ENCODE measurements at regions not wholly inside any gene's neighbourhood (a gene's known extent, or its start where the extent isn't known, plus 50 kb on each side); places are given as distances from the start of the nearest gene placed in this dataset.
"Not testable (repeated sequence)": the region's sequence is repeated elsewhere in the genome, so short reads cannot be mapped to it uniquely, and the experiment has no call there.

DNA sequence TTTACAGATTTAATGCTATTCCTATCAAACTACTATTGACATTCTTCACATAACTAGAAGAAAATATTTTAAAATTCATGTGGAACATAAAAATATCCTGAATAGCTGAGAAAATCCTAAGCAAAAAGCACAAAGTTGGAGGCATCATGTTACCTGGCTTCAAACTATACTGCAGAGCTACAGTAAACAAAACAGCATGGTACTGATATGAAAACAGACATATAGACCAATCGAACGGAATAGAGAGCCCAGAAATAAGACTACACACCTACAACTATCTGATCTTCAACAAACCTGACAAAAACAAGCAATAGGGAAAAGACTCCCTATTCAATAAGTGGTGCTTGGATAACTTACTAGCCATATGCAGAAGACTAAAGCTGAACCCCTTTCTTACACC is 273.4 kb upstream of the GRIA3 start:
- DNase-seq (ENCODE audit: low read depth), result no peak

DNA sequence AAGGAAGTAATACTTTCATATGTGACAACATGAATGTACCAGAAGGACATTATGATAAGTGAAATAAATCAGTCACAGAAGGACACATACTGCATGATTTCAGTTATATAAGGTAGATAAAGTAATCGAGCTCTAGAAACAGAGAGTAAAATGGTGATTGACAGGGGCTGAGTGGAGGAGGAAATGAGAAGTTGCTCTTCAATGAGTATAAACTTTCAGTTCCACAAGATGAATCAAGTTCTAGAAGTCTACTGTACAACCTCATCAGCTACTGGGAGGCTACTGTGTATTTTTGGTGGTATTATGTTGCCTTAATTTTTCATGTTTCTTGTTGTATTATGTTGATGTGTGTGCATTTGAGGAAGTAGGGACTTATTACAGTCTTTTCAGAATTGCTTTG is 270.9 kb upstream of the GRIA3 start:
- no peak for DNase-seq (ENCODE audit: low read depth)

DNA sequence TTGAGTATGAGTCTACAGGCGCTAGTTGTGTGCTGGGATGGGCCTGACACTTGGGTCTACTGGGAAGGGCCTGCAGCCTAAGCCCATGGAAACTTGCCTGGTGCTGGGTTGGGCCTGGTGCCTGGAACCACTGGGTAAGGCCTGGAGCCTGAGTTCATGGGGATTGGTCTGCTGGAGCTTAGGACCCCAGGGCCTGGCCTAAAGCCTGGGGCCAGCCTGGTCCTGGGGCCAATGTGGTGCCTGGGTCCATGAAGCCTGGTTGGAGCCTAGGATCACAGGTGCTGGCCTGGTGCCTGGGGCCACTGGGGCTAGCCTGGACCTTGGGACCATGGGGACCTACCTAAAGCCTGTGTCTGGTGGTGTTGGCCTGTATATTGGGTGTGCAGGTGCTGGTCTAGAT is 270.3 kb upstream of the GRIA3 start:
- no peak for DNase-seq (ENCODE audit: low read depth)

DNA sequence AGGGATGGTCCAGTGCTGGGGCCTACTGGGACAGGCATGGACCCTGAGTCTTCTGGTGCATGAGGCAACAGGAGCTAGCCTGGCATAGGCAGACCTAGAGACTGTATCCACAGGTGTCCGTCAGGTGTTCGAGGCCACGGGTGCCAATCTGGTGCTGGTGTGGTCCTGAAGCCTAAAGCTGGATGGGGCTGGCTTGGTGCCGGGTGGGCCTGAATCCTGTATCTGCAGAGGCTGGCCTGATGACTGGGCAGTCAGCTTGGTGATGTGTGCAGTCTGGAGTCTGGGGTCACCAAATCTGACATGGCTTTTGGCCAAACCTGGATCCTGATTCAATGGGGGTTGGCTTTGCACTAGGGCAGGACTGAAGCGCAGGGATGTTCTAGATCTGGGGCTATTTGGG is 269.8 kb upstream of the GRIA3 start:
- no peak for DNase-seq (ENCODE audit: low read depth)

DNA sequence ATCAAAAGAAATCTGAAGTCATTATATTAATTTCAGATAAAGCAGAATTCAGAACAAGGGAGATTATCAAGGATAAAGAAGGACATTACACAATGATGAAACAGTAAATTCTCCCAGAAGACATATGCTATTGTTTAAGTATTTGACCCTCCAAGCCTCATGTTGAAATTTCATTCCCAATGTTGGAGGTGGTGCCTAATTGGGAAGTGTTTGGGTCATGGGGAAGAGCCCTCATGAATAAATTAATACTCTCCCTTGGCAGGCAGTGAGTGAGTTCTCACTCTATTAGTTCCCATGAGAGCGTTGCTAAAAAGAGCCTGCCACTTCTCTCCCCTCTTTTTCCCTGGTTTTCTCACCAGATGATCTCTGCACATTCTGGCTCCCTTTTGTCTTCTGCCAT is 249.9 kb upstream of the GRIA3 start:
- no peak for DNase-seq (ENCODE audit: low read depth)

DNA sequence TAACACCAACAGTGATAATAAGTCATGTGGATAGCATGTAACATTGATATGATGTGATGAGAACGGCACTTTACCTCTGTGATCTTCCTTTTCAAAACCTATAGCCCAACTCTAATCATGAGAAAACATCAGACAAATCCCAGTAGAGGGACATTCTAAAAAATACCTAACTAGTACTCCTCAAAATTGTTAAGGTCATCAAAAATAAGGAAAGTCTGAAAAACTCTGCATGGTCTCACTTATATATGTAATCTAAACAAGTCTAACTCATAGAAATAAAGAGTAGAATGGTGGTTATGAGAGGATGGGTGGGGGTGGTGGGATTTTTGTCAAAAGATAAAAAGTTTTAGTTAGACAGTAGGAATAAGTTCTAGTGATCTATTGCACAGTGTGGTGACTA is 243.9 kb upstream of the GRIA3 start:
- DNase-seq (ENCODE audit: low read depth), result no peak

DNA sequence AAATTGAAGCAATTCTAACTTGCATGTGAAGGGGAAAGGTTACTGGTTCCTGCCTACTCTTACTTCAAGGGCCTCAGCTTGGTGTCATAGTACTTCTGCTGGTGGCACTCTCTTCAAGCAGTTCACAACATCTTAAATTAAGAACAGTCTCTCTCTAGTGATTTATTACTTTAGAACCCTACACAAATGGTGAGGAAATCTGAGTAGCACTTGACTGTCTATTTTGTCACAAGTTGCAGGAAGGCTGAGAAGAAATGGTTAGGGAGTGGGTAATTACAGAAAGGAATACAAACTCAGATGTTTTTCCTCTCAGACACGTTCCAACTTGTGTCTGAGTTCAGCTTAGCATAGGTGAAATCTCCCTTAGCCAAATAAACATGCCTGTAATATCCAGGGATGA is 242.3 kb upstream of the GRIA3 start:
- no peak for DNase-seq (ENCODE audit: low read depth)

DNA sequence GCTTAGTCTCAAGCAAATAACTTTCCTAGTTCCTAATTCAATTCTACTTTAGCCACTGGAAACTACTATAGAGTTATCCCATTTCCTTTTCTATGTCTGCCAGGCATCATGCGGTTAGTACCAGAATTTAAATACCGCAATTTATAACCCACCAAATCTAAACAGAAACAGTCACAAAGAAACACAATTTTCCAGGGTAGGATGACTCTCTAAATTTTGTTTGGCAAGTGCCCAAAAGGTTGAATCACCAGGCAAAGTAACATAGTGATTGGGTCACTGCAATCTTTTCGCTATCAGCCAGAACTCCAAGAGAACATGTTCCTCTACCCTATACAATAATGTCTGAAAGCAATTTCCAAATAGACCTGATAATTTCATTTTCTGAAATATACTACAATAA is 240.2 kb upstream of the GRIA3 start:
- DNase-seq (ENCODE audit: low read depth), result no peak

DNA sequence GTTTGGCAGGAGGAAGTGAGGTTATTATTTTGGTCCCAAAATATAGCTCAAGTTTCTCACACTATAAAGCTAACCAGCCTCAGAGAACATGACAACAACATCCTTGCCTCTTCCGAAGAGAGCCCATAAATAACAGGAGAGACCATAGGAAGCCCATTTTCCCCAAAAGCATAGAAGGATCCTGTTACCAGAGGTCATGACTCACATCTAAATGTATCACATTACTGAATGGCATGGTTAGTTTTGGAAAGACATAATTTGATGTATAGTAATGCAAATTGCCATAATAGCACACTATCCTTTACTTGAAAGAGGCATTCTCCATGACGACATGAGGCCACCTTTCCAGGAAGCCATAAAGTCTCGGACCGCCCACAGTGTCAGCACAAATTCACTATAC is 238.8 kb upstream of the GRIA3 start:
- no peak for DNase-seq (ENCODE audit: low read depth)

DNA sequence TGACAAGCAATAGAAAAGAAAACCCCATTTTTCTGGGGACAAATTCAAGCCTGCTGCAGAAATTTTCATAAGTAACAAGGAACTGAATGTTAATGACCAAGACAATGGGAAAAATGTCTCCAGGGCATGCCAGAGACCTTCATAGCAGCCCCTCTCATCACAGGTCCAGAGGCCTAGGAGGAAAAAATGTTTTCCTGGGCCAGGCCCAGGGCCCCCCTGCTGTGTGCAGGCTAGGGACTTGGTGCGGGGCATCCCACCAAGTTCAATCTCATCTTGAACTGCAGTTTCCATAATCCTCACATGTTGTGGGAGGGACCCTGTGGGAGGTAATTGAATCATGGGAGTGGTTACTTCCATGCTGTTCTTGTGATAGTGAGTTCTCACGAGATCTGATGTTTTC is 211.5 kb upstream of the GRIA3 start:
- no peak for DNase-seq (ENCODE audit: low read depth)

DNA sequence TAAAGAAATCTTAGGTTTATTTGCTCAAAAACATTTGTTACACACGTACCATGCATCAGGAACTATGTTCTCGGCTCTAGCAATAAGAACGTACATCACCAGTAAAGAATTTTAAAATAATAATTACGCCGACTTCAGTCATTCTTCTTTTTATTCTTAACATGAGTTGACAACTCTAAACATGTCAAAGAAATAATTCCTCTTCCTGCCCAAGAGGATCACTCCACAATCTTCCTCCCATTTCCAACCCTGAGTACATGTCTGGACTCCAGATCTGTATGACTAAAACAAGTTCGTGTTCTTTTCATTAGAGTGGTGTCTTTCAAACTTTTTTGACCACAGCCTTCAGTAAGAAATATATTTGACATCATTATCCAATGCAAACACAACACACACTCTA is 201.6 kb upstream of the GRIA3 start:
- no peak for DNase-seq (ENCODE audit: low read depth)

DNA sequence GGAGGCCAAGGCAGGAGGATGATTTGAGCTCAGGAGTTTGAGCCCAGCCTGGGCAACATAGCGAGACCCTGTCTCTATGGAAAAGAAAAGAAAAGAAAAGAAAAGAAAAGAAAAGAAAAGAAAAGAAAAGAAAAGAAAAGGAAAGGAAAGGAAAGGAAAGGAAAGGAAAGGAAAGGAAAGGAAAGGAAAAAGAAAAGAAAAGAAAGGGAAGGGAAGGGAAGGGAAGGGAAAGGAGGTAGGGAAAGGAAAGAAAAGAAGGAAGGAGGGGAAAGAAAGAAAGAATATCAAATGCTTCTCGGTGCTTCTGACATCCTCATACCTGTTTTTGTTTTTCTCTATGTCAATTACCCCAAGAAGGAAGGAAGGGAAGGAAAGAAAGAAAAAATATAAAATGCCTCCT is 181.2 kb upstream of the GRIA3 start:
- not testable (repeated sequence) for DNase-seq (ENCODE audit: low read depth)

DNA sequence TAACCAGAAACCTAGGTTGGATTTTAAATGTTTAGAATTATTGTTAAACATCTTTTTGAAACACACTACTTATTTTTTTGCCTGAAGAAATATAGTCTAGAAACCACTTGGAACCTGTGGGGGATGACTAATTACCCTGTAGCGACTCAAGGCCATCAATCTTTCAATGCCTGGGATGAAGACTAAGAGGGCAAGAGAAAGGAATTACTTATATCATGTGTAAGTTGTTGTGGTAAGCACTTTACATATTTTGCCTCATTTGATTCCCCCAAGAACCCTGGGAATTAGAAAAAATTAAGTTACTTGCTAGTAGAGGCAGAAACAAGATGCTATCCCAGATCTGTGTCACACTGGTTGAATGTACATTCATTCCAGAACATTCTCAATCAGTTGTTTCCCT is 170.9 kb upstream of the GRIA3 start:
- DNase-seq (ENCODE audit: low read depth), result no peak

DNA sequence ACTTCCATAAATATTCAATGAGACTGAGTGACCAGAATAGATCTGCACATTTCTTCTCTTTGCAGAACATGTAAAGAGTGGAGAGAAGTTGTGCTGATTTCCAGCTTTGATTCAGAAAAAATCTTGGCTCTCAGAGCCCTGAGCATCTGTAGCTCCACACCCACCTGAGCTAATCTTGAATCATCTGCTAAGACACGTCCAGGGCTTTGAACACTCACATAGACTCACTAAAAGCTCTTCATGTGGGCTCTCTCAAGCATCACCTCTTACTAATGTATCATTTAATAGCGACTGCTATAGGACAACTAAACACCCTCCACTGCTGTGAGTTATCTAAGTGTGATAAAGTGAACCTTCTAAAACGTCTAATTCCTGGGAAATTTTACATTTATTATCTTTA is 147.7 kb upstream of the GRIA3 start:
- DNase-seq (ENCODE audit: low read depth), result no peak

DNA sequence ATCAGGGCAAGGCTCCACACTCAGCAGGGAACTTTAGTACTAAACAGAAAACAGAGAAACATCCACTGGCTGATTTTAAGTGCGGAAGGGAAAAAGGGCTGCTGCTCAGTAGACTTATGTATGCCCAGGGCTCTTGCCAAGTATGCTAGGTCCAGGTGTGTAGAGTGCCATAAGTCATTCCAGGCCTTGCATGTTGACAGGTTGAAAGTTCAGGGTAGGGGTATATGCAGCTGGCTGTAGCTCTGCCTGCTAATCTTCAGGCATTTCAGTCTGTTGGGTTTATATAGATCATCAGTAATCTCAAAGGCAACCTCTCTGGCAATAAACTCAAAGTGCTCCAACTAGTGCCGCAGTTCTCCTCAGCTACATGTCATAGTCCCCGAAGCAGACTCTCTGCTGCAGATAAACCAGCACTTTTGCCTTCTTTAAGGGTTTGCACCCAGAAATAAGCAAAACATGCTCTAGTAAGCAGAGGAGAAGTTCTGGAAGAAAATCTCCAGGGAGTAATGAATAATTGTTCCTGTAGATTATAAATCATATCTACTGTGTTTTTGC is 134.9 kb upstream of the GRIA3 start:
- DNase-seq (ENCODE audit: low read depth), result no peak

DNA sequence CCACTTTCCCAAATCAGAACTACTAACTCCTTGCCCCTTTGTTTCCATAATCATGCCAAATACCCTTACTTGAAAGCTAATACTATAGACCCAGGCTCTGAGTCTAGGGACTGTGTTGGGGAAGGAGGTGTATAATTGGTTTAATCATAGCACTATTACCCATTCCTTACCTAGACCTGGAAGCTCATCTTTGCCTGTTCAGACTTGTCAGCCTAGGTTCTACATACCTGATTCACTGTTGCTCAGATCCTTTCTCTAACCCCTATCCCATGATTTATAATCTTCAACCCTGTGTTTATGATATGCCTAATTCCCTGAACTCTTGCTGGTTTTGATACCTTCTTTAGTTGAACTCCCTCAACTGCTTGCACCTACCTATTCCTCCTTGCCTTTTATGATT is 123.1 kb upstream of the GRIA3 start:
- no peak for DNase-seq (ENCODE audit: low read depth)

DNA sequence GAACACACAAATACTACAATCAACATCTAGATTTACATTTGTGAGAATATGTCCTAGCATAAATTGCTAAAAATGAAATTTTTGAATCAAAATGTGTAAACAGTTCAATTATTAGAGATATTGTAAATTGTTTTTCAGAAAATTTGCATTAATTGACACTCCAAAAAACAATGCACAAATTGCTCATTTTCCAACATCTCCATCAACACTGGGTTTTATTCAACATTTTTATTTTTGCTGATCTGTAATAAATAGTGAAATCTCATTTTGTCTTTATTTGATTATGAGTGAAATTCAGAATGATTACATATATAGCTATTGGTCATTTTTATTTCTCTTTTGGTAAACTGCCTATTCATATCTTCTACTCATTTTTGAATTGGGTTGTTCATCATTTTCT is 120.0 kb upstream of the GRIA3 start:
- no peak for DNase-seq (ENCODE audit: low read depth)

DNA sequence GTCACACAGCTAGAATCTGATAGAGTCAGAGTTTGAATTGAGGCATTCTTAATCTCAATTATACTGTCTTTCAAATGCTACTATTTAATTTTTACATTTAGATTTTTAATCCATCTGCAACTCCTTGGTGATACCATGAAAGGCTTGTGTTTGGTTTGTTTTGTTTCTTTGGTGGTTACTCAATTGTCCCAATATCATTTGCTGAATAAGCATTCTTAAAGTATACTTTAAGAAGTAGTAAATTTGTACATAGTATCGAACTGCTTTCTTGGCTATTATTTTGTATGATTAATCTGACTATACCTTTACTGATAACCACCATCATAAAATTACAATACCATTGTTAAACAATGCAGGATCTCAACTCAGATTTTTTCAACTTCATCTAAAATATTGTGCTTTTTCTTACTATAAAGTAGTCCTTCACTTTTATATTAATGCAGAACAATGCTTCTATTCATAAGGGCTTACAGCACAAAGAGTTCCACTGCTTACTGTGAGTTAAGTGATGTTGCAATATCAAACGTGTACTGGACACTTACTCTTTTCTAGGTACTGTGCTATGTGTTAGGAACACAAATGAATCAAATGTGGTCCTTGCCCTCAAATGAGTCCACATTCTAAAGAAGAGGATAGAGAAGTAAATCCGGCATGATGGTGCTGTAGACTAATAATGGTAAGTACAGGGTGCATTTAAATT is 111.2 kb upstream of the GRIA3 start:
- DNase-seq (ENCODE audit: low read depth), result no peak

DNA sequence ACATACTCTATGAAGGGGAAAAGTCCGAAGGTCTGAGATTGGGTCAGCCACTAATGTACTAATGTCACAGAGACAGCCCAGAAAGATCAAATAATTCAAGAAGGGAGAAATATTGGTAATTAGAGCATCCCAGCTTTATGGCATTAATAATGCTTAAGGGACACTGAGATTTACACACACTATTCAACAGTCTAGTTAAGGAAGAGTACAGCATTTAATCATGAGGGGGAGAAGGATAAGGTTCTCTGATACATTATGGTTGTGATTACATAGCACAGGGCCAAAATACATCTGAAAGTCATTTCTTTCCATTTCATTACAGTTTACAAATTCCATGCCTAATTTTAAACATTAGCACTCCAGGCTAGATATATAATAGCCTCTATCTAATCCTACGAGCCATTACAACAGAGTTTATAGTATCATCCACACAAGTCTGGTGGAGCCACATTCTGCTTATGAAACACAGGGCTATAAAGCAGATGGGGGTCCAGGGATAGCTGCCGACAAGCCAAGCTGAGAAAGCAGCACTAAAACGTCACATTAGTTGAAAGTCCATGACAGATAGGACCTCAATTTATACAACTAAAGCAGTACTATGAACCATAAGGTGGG is 108.0 kb upstream of the GRIA3 start:
- no peak for DNase-seq (ENCODE audit: low read depth)

DNA sequence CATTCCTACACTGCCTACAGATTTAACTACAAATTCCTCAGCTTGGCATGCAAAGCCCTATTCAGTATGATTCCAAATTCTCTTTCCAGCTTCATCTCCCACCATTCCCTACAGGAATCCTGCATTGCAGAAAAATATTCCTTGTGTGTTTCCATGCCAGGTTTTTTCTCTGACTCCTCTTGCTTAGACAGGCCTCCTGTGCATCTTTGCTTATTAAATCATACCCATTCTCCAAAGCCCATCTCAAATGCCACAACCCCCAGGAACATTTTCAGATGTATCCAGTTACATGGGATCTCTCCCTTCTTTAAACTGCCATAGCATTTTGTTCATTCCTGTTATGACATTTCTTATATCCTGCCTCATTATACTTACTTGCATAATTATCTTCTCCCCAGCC is 106.4 kb upstream of the GRIA3 start:
- no peak for DNase-seq (ENCODE audit: low read depth)

DNA sequence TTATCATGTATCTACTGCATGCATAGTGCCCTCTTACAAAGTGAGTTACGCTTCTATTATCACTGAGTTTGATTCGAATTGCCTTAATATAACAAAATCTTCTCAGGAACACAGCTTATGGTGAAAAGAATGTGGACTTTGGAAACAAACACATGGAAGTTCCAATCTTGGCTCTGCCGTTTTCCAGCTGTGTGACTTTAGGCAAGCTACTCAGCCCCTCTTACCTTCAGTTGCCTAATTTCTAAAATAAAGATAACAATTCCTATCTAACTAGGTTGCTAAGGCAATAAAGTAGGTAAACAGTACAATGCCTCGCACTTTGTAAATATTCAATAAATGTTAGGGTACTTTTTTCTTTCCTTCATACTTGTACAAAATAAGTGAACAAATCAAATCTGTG is 104.0 kb upstream of the GRIA3 start:
- no peak for DNase-seq (ENCODE audit: low read depth)

DNA sequence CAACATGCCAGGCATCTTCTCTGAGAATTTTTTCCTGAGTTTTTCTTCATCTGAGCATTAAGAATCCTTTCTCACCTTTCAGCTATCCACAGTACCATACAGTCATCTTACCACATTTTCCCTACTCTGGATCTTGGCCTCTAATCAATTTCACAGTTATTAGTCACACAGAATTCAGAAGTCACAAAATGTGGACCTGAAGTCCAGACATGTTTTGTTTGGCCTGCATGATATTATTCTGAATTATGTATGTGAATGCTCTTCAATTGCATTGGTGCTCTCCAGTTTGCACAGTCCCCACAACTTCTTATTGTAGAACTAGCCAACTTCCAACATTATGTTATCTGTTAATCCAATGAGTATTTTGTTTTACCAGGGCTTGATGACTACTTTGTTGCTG is 102.3 kb upstream of the GRIA3 start:
- DNase-seq (ENCODE audit: low read depth), result no peak

DNA sequence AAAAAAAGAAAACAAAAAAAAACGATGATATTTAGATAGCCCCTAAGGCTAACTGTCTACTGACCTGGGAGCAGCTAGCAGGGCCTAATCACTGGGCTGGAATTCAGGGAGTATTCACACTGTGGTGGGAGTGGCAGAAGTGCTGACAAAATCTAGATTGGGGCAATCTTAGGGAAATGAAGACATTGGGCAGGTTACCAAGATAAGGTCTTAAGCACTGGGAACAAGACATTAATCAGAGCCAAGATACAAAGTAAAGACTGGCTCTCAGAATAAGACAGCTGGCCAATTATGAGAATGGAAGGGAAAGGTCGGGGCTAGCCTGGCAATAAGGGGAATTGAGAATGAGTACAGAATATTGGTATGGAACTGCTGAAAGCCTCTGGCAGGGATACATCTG is 100.2 kb upstream of the GRIA3 start:
- DNase-seq (ENCODE audit: low read depth), result no peak

DNA sequence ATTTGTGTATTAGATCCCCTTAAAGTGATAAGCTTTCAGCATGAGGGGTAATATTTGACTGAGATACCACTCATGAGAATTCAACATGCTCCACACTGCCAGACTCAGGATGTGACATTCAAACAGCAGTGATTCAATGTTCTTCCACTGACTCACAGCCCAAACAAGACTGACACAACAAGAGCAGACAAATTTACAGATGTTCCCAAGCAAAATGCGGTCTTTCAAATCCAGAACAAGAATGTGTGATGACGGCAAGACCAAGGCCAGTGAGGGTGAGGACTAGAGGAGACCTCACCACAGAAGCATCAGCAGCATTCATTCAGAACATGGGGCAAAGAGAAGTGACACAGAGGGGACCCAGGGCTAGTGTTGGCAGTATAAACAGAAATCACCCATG is 99.3 kb upstream of the GRIA3 start:
- DNase-seq (ENCODE audit: low read depth), result no peak
